HG03575 (cell line): ENCODE measurements at regions not wholly inside any gene's neighbourhood (a gene's known extent, or its start where the extent isn't known, plus 50 kb on each side); places are given as distances from the start of the nearest gene placed in this dataset.

Source experiments
- ATAC-seq: cut with Tn5 transposase; IDR thresholded peaks from one replicate; pipeline ENCODE4 v1.9.1; 2021; ENCODE audit not compliant: unreplicated experiment, insufficient number of reproducible peaks, low FRiP score; ENCODE audit errors: extremely low read depth

GRCh38 chr1:208885060-208885459 lies 640.9 kb upstream of the PLXNA2 start:
- no peak for ATAC-seq

DNA sequence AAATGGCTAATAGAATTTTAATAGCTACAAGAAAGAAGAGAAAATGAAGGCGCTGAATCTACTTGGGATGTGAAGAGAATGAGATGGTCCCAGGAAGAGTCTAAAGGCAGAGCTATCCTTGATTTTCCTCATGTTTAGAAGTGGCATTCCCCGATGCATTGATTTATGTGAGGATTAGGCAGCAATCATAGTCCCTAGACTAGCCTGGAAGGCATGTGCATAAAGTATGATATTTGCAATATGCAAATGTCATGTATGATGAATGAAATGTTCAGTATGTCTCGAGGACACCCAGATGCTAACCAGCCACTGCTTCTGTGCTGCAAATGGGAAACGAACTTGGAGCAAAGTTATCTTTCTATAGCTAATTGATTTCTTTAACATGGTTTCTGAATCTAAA lies 641.5 kb upstream of the PLXNA2 start:
- ATAC-seq: no peak

- ATAC-seq: no peak
Observed at GRCh38 chr1:208888376-208888775, 644.2 kb upstream of the PLXNA2 start.

DNA sequence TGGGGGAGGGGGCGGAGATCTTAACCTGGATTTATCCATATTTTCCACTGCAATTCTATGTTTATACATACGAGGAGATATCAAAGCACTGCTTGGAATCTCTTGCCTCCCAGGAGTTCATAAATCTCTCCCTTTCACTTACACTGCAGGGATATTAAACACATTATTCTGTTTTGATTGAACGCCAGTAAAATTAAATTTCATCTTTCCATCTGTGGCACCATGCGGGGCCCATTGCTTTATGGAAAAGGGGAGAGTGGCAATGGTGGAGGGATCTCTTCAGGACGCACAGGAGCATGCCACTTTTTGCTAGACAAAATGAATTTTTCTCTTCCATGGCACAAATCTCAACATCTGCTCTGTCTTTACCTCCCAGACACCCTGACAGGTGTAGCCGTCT lies 648.0 kb upstream of the PLXNA2 start:
- ATAC-seq: no peak

- no peak for ATAC-seq
Observed at GRCh38 chr1:208893251-208893650, 649.1 kb upstream of the PLXNA2 start.

GRCh38 chr1:208895181-208895580 lies 651.0 kb upstream of the PLXNA2 start:
- no peak for ATAC-seq

- ATAC-seq: no peak
Observed at GRCh38 chr1:208895820-208896219, 651.6 kb upstream of the PLXNA2 start.

DNA sequence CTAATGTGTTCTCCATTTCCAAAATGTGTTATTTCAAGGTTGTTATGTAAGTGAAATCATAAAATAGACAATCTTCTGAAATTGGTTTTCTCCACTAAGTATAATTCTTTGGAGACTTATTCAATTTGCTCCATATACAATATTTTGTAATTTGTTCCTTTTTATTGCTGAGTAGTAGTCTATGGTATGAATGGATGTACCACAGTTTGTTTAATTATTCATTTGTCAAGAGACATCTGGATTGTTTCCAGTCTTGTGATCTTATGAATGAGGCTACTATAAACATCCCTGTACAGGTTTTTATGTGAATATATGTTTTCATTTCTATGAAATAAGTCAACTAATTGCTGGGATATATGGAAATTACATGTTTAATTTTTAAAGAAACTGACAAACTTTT lies 652.6 kb upstream of the PLXNA2 start:
- ATAC-seq: no peak

DNA sequence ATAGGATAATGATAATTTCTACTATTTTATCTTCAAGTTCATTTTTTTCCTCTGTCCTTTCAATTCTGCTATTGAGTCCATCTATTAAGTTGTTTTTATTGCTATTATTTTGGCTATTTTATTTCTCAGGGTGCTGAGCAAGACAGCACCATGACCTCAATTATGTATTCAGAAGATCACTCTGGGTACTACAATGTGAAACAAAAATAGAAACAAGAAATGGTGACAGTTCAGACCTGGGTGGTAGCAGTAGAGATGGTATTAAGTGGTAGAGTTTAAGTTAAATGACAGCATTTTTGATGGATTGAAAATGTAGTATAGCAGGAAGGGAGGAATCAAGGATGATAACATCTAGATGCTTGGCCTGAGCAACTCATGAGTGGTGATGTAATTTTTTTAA lies 655.3 kb upstream of the PLXNA2 start:
- no peak for ATAC-seq

- ATAC-seq: no peak
Observed at GRCh38 chr1:208903251-208903905, 659.2 kb upstream of the PLXNA2 start.

DNA sequence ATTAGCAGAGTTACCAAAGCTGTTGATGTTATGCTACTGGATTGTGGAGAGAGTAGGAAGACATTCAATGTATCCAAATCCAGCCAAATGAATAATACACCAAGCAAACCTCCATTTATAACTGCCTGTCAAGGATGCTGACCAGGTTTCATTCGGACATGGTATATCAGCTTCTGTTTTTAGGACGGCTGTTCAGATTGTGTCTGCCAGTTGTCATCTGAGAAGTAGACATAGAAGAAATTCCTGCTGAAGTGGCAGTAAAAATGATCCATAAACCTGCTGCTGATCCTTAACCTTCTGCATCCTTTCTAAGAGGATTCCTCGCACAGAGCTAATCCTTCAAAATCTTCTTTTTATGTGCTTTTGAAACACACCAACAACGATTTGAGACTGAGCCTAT lies 663.6 kb upstream of the PLXNA2 start:
- no peak for ATAC-seq

GRCh38 chr1:208909011-208909984 lies 665.1 kb upstream of the PLXNA2 start:
- ATAC-seq: no peak

- no peak for ATAC-seq
Observed at GRCh38 chr1:208910161-208910560, 666.0 kb upstream of the PLXNA2 start.

- no peak for ATAC-seq
Observed at GRCh38 chr1:208917281-208917680, 666.2 kb upstream of the CAMK1G start.

GRCh38 chr1:208917723-208918122 lies 665.8 kb upstream of the CAMK1G start:
- ATAC-seq: no peak

DNA sequence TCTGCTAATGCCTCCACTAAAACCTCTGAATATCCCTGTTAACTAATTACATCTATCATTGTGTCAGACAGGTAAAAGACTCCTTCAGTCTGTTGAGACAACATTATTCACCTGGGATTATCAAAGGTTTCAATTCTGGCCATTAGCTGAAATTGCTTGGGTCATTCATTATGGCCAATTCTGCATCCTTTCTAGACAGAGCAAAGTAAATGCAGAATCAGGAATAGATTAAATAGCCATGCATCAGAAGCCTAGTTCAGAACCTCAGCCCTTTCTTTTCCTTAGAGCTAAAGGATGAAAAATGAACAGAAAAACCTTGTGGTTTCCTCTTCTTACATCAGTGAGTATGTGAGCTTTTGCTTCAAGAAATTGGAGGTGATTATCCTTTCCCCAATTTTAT lies 665.4 kb upstream of the CAMK1G start:
- no peak for ATAC-seq

- ATAC-seq: no peak
Observed at GRCh38 chr1:208919371-208919770, 664.1 kb upstream of the CAMK1G start.

- ATAC-seq: no peak
Observed at GRCh38 chr1:208921259-208921658, 662.3 kb upstream of the CAMK1G start.

GRCh38 chr1:208923456-208923855 lies 660.1 kb upstream of the CAMK1G start:
- ATAC-seq: no peak

DNA sequence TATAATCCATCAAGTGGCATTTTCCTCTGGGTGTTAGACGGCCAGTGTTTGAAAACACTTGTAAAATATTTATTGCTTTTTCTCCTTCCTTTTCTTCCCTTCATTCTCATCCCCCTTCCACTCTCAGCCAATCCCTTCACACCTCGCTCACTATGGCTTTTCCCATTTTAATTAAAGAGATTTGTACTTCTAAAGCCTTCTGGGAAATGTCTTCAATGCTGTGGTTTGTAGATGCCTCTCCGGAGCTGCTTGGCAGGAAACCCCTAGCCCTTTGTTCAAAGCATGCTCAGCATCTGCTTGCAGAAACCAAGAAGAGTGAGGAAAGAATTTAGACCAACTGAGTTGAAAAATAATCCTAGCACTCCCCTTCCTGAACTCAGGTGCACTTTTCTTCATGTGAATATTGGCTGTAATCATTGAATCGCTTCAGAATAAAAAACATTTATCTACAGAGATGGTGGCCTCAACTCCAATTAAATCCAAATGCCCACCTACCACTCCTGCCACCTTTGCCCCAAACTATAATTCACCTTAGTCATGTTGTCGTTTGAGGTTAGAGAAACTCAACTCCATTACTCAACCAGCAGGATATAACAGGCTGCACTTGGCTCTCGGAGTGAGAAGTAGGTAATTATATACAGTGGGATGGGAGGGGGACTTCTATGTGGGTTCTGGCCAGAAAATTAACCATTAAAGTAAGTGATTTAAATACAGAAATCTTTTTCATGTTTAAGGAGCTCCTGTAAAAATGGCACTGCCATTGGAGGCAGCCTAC lies 659.4 kb upstream of the CAMK1G start:
- ATAC-seq: no peak
